22Rv1 (cell line): ENCODE measurements at regions not wholly inside any gene's neighbourhood (a gene's known extent, or its start where the extent isn't known, plus 50 kb on each side); places are given as distances from the start of the nearest gene placed in this dataset.

Experiments
- CTCF ChIP-seq: fragments of 450-650 bp; IDR thresholded peaks from 2 replicates; pipeline ENCODE4 v1.5.1; 2017; ENCODE audit warnings: mild to moderate bottlenecking
- ZFX ChIP-seq: fragments of 450-650 bp; IDR thresholded peaks from 2 replicates; pipeline ENCODE4 v1.6.1; 2017; ENCODE audit warnings: antibody characterized with exemption, borderline replicate concordance

- TF ChIP-seq CTCF (no peak), ZFX (no peak)
These were observed 236.7 kb upstream of the KRR1 start for GRCh38 chr12:75748136-75748535.
